ENCODE measurements at regions not wholly inside any gene's neighbourhood (a gene's known extent, or its start where the extent isn't known, plus 50 kb on each side); places are given as distances from the start of the nearest gene placed in this dataset.

- TF ChIP-seq ZNF12 (CRISPR knock-in tag; IDR thresholded peaks at IDR 0.05) (no peak), THAP7 (CRISPR knock-in tag; IDR thresholded peaks at IDR 0.05) (no peak), POLR2AphosphoS5 (IDR thresholded peaks at IDR 0.05; ENCODE audit: control insufficient read depth, insufficient read depth, low read depth, low read length) (no peak), SMARCA5 (IDR thresholded peaks at IDR 0.05) (no peak), ATF3 (IDR thresholded peaks at IDR 0.05) (no peak), ATF3 (CRISPR knock-in tag; conservative IDR thresholded peaks at IDR 0.05) (no peak), ZNF217 (CRISPR knock-in tag; IDR thresholded peaks at IDR 0.05) (no peak), POLR2A (conservative IDR thresholded peaks at IDR 0.05) (no peak), REST (IDR thresholded peaks at IDR 0.05; ENCODE audit: borderline replicate concordance) (no peak), REST (CRISPR knock-in tag; IDR thresholded peaks at IDR 0.05; ENCODE audit: low read depth) (no peak), PHF8 (IDR thresholded peaks at IDR 0.05; ENCODE audit: borderline replicate concordance, low read length) (no peak), FOXM1 (IDR thresholded peaks at IDR 0.05; ENCODE audit: low read depth) (no peak), FOXM1 (CRISPR knock-in tag; IDR thresholded peaks at IDR 0.05; ENCODE audit: low read depth) (no peak), RCOR1 (IDR thresholded peaks at IDR 0.05; ENCODE audit: borderline replicate concordance in 1 of 2, low read depth in 2 of 2, low read length in 2 of 2) (no peak), NFE2 (IDR thresholded peaks at IDR 0.05; ENCODE audit: low read depth) (no peak), USF1 (CRISPR knock-in tag; IDR thresholded peaks at IDR 0.05) (no peak), CTCF (IDR thresholded peaks at IDR 0.05 in 2 of 3, conservative IDR thresholded peaks at IDR 0.05 in 1 of 3; ENCODE audit: insufficient read depth in 2 of 3, low read depth in 1 of 3, low read length in 3 of 3) (no peak)
These were observed 120.7 kb upstream of the EEPD1 start for GRCh38 chr7:36032361-36032818.
